ENCODE measurements at regions not wholly inside any gene's neighbourhood (a gene's known extent, or its start where the extent isn't known, plus 50 kb on each side); places are given as distances from the start of the nearest gene placed in this dataset.

DNA sequence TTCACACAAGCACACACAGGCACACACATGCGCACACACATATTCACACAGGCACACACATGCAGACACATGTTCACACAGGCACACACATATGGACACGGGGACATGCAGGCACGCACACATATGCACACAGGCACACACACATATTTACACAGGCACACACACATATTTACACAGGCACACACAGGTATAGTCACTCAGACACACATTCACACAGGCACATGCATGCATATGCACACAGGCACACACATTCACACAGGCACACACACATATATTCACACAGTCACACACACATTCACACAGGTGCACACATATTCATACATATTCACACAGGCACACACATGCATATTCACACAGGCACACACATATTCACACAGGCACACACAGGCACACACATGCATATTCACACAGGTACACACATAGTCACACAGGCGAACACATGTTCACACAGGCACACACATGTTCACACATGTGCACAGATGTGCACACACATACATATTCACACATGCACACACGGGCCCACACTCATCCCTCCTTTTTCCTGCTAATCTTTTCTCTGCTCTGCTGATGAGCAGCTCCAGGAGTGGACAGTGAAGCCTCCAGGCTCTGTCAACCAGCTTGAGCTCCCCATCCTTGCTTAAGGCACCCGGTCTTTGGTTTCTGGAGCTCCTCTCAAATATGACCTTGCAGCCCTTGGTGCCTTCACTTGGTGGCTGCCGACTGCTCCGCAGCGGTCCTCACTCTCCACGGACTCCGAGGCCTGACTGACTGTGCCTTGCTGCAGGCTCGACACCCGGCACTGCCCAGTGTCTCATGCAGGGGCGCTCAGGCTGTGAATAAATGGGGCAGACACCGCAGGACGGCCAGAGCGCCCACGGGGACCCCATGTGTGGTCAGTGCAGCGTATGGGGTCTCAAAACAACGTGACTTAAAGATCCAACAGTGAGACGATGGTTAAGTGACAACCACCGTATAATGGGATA is 581.2 kb upstream of the MGMT start:
- Histone ChIP-seq H3K27ac (no peak overlapping the region), H3K9ac (no peak overlapping the region), H3K36me3 (no peaks in the 10 kb centered on the region), H3K27me3 (no peaks in the 10 kb centered on the region), H3K79me2 (ENCODE audit: low read depth) (no peaks in the 10 kb centered on the region), H3F3A (ENCODE audit: low read depth) (peaks cover 4% of the 10 kb centered on the region), H2AFZ (replicated peaks) (no peak overlapping the region), H4K20me1 (ENCODE audit: low read depth) (no peaks in the 10 kb centered on the region), H3K9me3 (ENCODE audit: low read depth) (peaks cover 10% of the 10 kb centered on the region), H3K4me2 (no peak overlapping the region), H3K4me1 (no peaks in the 10 kb centered on the region), H3K4me3 (no peak overlapping the region)
- Mint-ChIP-seq H3K36me3 (no peaks in the 10 kb centered on the region), H3K27me3 (ENCODE audit: insufficient read depth, low read depth) (peaks cover 6% of the 10 kb centered on the region), H3K4me1 (no peaks in the 10 kb centered on the region), H3K4me3 (no peak overlapping the region), H3K27ac (no peak overlapping the region), H3K9me3 (peaks cover 2% of the 10 kb centered on the region)
- no peak for DNase-seq (ENCODE audit: low spot score)
- TF ChIP-seq EZH2 (IDR thresholded peaks at IDR 0.05) (no peak), CTCF (IDR thresholded peaks at IDR 0.05) (no peak), EZH2phosphoT487 (IDR thresholded peaks at IDR 0.05) (no peak)

DNA sequence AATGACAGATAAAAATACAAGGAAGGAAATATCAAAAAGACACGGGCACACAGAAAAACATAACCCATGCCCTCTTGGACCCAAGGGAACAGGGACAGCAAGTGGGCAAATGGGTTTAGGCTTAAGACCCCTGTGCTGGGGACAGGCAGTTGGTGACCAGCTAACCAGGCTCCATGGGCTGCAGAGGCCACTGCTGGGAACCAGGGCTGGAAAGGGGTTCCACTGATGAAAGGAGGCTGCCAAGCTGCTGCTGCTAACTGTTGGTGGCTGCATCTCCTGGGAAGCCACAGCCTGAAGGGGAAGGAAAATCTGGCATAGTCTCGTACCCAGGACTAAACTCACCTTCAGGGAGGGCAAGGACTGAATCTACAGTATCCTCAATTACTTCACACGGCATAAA is 579.2 kb upstream of the MGMT start:
- Histone ChIP-seq H3K9me3 (ENCODE audit: low read depth) (peaks cover 10% of the 10 kb centered on the region), H3K9ac (no peak overlapping the region), H2AFZ (replicated peaks) (no peak overlapping the region), H3K27ac (no peak overlapping the region), H3K27me3 (no peaks in the 10 kb centered on the region), H3F3A (ENCODE audit: low read depth) (peaks cover 4% of the 10 kb centered on the region), H4K20me1 (ENCODE audit: low read depth) (no peaks in the 10 kb centered on the region), H3K4me2 (no peak overlapping the region), H3K4me3 (no peak overlapping the region), H3K4me1 (no peaks in the 10 kb centered on the region), H3K36me3 (no peaks in the 10 kb centered on the region), H3K79me2 (ENCODE audit: low read depth) (no peaks in the 10 kb centered on the region)
- no peak overlapping the region for H3K4me3 Mint-ChIP-seq
- no peak for DNase-seq (ENCODE audit: low spot score)
- TF ChIP-seq EZH2 (IDR thresholded peaks at IDR 0.05) (no peak), CTCF (IDR thresholded peaks at IDR 0.05) (no peak), EZH2phosphoT487 (IDR thresholded peaks at IDR 0.05) (no peak)
- H3K27me3 Mint-ChIP-seq (ENCODE audit: insufficient read depth, low read depth) = peaks cover 2% of the 10 kb centered on the region
- H3K36me3 Mint-ChIP-seq = no peaks in the 10 kb centered on the region
- peaks cover 2% of the 10 kb centered on the region for H3K9me3 Mint-ChIP-seq
- H3K27ac Mint-ChIP-seq = no peak overlapping the region
- H3K4me1 Mint-ChIP-seq = no peaks in the 10 kb centered on the region

DNA sequence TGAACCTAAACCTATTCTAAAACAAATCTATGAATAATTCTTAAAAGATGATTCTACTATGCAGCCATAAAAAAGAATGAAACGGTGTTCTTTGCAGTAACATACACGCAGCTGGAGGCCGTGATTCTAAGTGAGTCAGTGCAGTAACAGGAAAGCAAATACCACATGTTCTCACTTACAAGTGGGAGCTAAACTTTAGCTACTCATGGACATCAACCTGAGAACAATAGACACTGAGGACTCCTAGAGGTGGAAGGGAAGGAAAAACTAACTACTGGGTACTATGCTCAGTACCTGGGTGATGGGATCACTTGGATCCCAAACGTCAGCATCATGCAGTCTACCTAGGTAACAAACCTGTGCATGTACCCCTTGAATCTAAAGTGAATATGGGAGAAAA is 575.0 kb upstream of the MGMT start:
- Histone ChIP-seq H3K36me3 (no peaks in the 10 kb centered on the region), H3K9ac (no peak overlapping the region), H3K4me1 (peaks cover 6% of the 10 kb centered on the region), H3F3A (ENCODE audit: low read depth) (no peaks in the 10 kb centered on the region), H3K4me2 (no peak overlapping the region), H3K9me3 (ENCODE audit: low read depth) (peaks cover 10% of the 10 kb centered on the region), H4K20me1 (ENCODE audit: low read depth) (no peaks in the 10 kb centered on the region), H3K27me3 (no peaks in the 10 kb centered on the region), H3K27ac (no peak overlapping the region), H3K4me3 (no peak overlapping the region), H2AFZ (replicated peaks) (no peak overlapping the region), H3K79me2 (ENCODE audit: low read depth) (no peaks in the 10 kb centered on the region)
- H3K27ac Mint-ChIP-seq = no peak overlapping the region
- TF ChIP-seq EZH2phosphoT487 (IDR thresholded peaks at IDR 0.05) = no peak
- TF ChIP-seq EZH2 (IDR thresholded peaks at IDR 0.05) = no peak
- no peak for TF ChIP-seq CTCF (IDR thresholded peaks at IDR 0.05)
- H3K4me3 Mint-ChIP-seq = no peak overlapping the region
- peaks cover 2% of the 10 kb centered on the region for H3K9me3 Mint-ChIP-seq
- no peaks in the 10 kb centered on the region for H3K36me3 Mint-ChIP-seq
- H3K4me1 Mint-ChIP-seq = peaks cover 2% of the 10 kb centered on the region
- H3K27me3 Mint-ChIP-seq (ENCODE audit: insufficient read depth, low read depth) = peaks cover 2% of the 10 kb centered on the region
- DNase-seq (ENCODE audit: low spot score) = no peak
